Liver (tissue), 3 donors: ENCODE measurements at regions not wholly inside any gene's neighbourhood (a gene's known extent, or its start where the extent isn't known, plus 50 kb on each side); places are given as distances from the start of the nearest gene placed in this dataset.

Experiments used
- ATF3 ChIP-seq: IDR thresholded peaks from 2 replicates; pipeline ENCODE4 v1.6.1; 2016; ENCODE audit warnings: antibody characterized with exemption
- FOXA2 ChIP-seq: IDR thresholded peaks from 2 replicates; pipeline ENCODE4 v1.6.1; 2016; ENCODE audit warnings: antibody characterized with exemption
- GABPA ChIP-seq, 2 donors: IDR thresholded peaks in 1 of 2; conservative IDR thresholded peaks in 1 of 2; 2 replicates each; pipeline ENCODE4 v1.6.1; 2016; ENCODE audit warnings: antibody characterized with exemption in 2 of 2, mild to moderate bottlenecking in 1 of 2, moderate library complexity in 1 of 2
- RAD21 ChIP-seq, 2 donors: IDR thresholded peaks; 2 replicates each; pipeline ENCODE4 v1.6.1; 2016; ENCODE audit warnings: antibody characterized with exemption in 2 of 2, mild to moderate bottlenecking in 2 of 2
- TAF1 ChIP-seq: conservative IDR thresholded peaks from 2 replicates; pipeline ENCODE4 v1.6.1; 2016; ENCODE audit warnings: antibody characterized with exemption, mild to moderate bottlenecking
- YY1 ChIP-seq: IDR thresholded peaks from 2 replicates; pipeline ENCODE4 v1.6.1; 2016; ENCODE audit warnings: antibody characterized with exemption, mild to moderate bottlenecking
- TF ChIP-seq, protein P1 (sequence below): fragments of 150-350 bp; IDR thresholded peaks from 2 replicates; pipeline ENCODE4 v1.5.1; 2017; ENCODE audit warnings: improper control_type of control experiment, low read depth, low read length; ENCODE audit not compliant: missing input control
- TF ChIP-seq, protein P2 (sequence below): IDR thresholded peaks from 2 replicates; pipeline ENCODE4 v1.6.1; 2016; ENCODE audit warnings: antibody characterized with exemption
- donor health status: healthy.
- donor health status: healthy.

DNA sequence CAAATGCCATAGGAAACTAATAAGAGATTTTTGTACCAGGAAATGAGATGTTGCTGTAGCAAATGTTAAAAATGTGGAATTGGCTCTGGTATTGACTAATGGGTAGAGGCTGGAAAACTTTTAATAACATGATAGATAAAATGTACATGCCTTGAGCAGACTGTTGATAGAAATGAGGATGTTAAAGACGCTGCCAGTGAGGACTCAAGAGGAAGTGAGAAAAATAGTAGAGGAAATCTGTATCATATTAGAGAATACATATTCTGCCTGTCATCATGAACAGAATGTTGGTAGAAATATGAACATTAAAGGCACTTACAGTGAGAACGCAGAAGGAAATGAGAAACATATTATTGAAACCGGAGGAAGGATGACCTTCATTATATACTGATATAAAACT, 577.2 kb upstream of the HTR2C start:
- TF ChIP-seq, protein P1, sequence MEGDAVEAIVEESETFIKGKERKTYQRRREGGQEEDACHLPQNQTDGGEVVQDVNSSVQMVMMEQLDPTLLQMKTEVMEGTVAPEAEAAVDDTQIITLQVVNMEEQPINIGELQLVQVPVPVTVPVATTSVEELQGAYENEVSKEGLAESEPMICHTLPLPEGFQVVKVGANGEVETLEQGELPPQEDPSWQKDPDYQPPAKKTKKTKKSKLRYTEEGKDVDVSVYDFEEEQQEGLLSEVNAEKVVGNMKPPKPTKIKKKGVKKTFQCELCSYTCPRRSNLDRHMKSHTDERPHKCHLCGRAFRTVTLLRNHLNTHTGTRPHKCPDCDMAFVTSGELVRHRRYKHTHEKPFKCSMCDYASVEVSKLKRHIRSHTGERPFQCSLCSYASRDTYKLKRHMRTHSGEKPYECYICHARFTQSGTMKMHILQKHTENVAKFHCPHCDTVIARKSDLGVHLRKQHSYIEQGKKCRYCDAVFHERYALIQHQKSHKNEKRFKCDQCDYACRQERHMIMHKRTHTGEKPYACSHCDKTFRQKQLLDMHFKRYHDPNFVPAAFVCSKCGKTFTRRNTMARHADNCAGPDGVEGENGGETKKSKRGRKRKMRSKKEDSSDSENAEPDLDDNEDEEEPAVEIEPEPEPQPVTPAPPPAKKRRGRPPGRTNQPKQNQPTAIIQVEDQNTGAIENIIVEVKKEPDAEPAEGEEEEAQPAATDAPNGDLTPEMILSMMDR, result no peak
- TF ChIP-seq ATF3 (no peak), FOXA2 (no peak), TAF1 (no peak), RAD21 (IDR thresholded peaks at IDR 0.05) (no peak), YY1 (no peak), GABPA (IDR thresholded peaks at IDR 0.05 in 1 of 2, conservative IDR thresholded peaks at IDR 0.05 in 1 of 2) (no peak)
- TF ChIP-seq, protein P2, sequence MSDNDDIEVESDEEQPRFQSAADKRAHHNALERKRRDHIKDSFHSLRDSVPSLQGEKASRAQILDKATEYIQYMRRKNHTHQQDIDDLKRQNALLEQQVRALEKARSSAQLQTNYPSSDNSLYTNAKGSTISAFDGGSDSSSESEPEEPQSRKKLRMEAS, result no peak
